Ishikawa (cell line): ENCODE measurements at regions not wholly inside any gene's neighbourhood (a gene's known extent, or its start where the extent isn't known, plus 50 kb on each side); places are given as distances from the start of the nearest gene placed in this dataset.

Experiments used
- EP300 ChIP-seq: IDR thresholded peaks from 2 replicates; pipeline ENCODE4 v1.6.1; 2012; ENCODE audit warnings: borderline replicate concordance
- NFIC ChIP-seq: IDR thresholded peaks from 2 replicates; pipeline ENCODE4 v1.6.1; 2012
- YY1 ChIP-seq: IDR thresholded peaks from 2 replicates; pipeline ENCODE4 v1.6.1; 2012; ENCODE audit warnings: low read depth
- TF ChIP-seq, protein P1 (sequence below): IDR thresholded peaks from 2 replicates; pipeline ENCODE4 v1.6.1; 2012
- TF ChIP-seq, protein P2 (sequence below): IDR thresholded peaks from 2 replicates; pipeline ENCODE4 v1.6.1; 2012; ENCODE audit warnings: low read depth, mild to moderate bottlenecking

- TF ChIP-seq NFIC (no peak), YY1 (no peak), EP300 (no peak)
- TF ChIP-seq, protein P1, sequence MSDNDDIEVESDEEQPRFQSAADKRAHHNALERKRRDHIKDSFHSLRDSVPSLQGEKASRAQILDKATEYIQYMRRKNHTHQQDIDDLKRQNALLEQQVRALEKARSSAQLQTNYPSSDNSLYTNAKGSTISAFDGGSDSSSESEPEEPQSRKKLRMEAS = no peak
- TF ChIP-seq, protein P2, sequence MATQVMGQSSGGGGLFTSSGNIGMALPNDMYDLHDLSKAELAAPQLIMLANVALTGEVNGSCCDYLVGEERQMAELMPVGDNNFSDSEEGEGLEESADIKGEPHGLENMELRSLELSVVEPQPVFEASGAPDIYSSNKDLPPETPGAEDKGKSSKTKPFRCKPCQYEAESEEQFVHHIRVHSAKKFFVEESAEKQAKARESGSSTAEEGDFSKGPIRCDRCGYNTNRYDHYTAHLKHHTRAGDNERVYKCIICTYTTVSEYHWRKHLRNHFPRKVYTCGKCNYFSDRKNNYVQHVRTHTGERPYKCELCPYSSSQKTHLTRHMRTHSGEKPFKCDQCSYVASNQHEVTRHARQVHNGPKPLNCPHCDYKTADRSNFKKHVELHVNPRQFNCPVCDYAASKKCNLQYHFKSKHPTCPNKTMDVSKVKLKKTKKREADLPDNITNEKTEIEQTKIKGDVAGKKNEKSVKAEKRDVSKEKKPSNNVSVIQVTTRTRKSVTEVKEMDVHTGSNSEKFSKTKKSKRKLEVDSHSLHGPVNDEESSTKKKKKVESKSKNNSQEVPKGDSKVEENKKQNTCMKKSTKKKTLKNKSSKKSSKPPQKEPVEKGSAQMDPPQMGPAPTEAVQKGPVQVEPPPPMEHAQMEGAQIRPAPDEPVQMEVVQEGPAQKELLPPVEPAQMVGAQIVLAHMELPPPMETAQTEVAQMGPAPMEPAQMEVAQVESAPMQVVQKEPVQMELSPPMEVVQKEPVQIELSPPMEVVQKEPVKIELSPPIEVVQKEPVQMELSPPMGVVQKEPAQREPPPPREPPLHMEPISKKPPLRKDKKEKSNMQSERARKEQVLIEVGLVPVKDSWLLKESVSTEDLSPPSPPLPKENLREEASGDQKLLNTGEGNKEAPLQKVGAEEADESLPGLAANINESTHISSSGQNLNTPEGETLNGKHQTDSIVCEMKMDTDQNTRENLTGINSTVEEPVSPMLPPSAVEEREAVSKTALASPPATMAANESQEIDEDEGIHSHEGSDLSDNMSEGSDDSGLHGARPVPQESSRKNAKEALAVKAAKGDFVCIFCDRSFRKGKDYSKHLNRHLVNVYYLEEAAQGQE = no peak
Measured at GRCh38 chr20:22692119-22692475, 107.7 kb upstream of the FOXA2 start.
